HCT116 (cell line): ENCODE measurements at regions not wholly inside any gene's neighbourhood (a gene's known extent, or its start where the extent isn't known, plus 50 kb on each side); places are given as distances from the start of the nearest gene placed in this dataset.

Experiments
- ATAC-seq: fragments of 200-7000 bp; cut with Tn5 transposase; 2 replicates; pipeline ENCODE4 v1.9.1; 2020; ENCODE audit warnings: mild to moderate bottlenecking, moderate library complexity
- BruUV-seq: library from RNA; stranded (reverse); fragments of 400-500 nt; replicated peaks from 2 replicates; lab custom pipeline; 2021; lab: Mats Ljungman, UMichigan
- CTCF ChIA-PET: fragments of 300-600 bp; sonication (Branson Sonifier 250); formaldehyde crosslinking; loops from one replicate; lab custom pipeline; 2021; ENCODE audit warnings: antibody characterized with exemption; lab: Charles Lee
- POLR2A ChIA-PET: fragments of 300-600, 350-600 bp; sonication (Branson Sonifier 250); formaldehyde crosslinking; loops from one replicate; lab custom pipeline; 2021; ENCODE audit warnings: antibody characterized with exemption; lab: Charles Lee
- RAD21 ChIA-PET, 2 experiments: fragments of 300-600 bp; sonication (Branson Sonifier 250); formaldehyde crosslinking; loops; one replicate each; lab custom pipeline; 2023; ENCODE audit warnings: low total read pairs in 2 of 2; ENCODE audit not compliant: uncharacterized antibody in 2 of 2, unreplicated experiment in 2 of 2, low non-redundant PET in 1 of 2; lab: Charles Lee
- DNase-seq: peaks from one replicate; pipeline ENCODE4 v3.0.0-alpha.2; 2010; ENCODE audit warnings: low read depth, low spot score
- H2AFZ ChIP-seq: fragments of 200-600 bp; shearing (Covaris generic), sonication (generic); 2 replicates; pipeline ENCODE4 v1.6.1; 2017; ENCODE audit warnings: low read depth, mixed run types, mixed read lengths, antibody characterized with exemption, low read length; ENCODE audit not compliant: poor library complexity, severe bottlenecking
- H3K27ac ChIP-seq: 2 replicates; pipeline ENCODE4 v1.5.1; 2012; ENCODE audit warnings: low read depth, low read length
- H3K27me3 ChIP-seq: fragments of 200-600 bp; sonication (generic); 2 replicates; pipeline ENCODE4 v1.6.1; 2016; ENCODE audit warnings: mixed run types, low read length, mixed read lengths; ENCODE audit not compliant: insufficient read depth
- H3K36me3 ChIP-seq, 2 experiments: fragments of 200-500 bp in 1 of 2; fragments of 200-600 bp in 1 of 2; sonication (Bioruptor generic) in 1 of 2; sonication (generic) in 1 of 2; 2 replicates each; pipeline versions ENCODE4 v1.5.1 to v1.6.1; 2014 to 2016; ENCODE audit warnings: low read length in 2 of 2, inconsistent platforms in 1 of 2, mixed read lengths in 1 of 2, mixed run types in 1 of 2; ENCODE audit not compliant: insufficient read depth in 2 of 2, control insufficient read depth in 1 of 2
- H3K4me1 ChIP-seq, 2 experiments: fragments of 200-600 bp in 1 of 2; sonication (generic) in 1 of 2; 2 replicates each; pipeline versions ENCODE4 v1.5.1 to v1.6.1; 2012 to 2017; ENCODE audit warnings: low read length in 2 of 2, inconsistent platforms in 1 of 2, mild to moderate bottlenecking in 1 of 2, mixed read lengths in 1 of 2, mixed run types in 1 of 2, moderate library complexity in 1 of 2; ENCODE audit not compliant: insufficient read depth in 2 of 2, control insufficient read depth in 1 of 2
- H3K4me2 ChIP-seq: fragments of 200-600 bp; sonication (generic); 2 replicates; pipeline ENCODE4 v1.6.1; 2017; ENCODE audit warnings: mixed run types, low read length, mixed read lengths
- H3K4me3 ChIP-seq, 2 experiments: fragments of 200-600 bp in 1 of 2; sonication (generic) in 1 of 2; replicated peaks in 1 of 2; 2 replicates each; pipeline ENCODE4 v1.5.1; 2011 to 2016; ENCODE audit warnings: low read length in 2 of 2, control low read depth in 1 of 2, low read depth in 1 of 2, mild to moderate bottlenecking in 1 of 2, mixed read lengths in 1 of 2, mixed run types in 1 of 2
- H3K79me2 ChIP-seq: fragments of 200-600 bp; sonication (generic); 2 replicates; pipeline ENCODE4 v1.6.1; 2017; ENCODE audit warnings: mild to moderate bottlenecking, mixed run types, low read length, moderate library complexity, mixed read lengths; ENCODE audit not compliant: insufficient read depth
- H3K9ac ChIP-seq: fragments of 200-600 bp; sonication (generic); 2 replicates; pipeline ENCODE4 v1.6.1; 2016; ENCODE audit warnings: low read length, mixed read lengths
- H3K9me2 ChIP-seq: fragments of 200-600 bp; sonication (generic), shearing (Covaris generic); 2 replicates; pipeline ENCODE4 v1.6.1; 2017; ENCODE audit warnings: mixed run types, mild to moderate bottlenecking, moderate library complexity; ENCODE audit not compliant: insufficient read depth
- H3K9me3 ChIP-seq, 2 experiments: fragments of 200-500 bp in 1 of 2; fragments of 200-600 bp in 1 of 2; sonication (Bioruptor generic) in 1 of 2; sonication (generic) in 1 of 2; 2 replicates each; pipeline ENCODE4 v1.6.1; 2014 to 2017; ENCODE audit warnings: low read length in 2 of 2, mixed read lengths in 2 of 2, inconsistent platforms in 1 of 2, low read depth in 1 of 2, mild to moderate bottlenecking in 1 of 2, mixed run types in 1 of 2, moderate library complexity in 1 of 2; ENCODE audit not compliant: control insufficient read depth in 1 of 2, insufficient read depth in 1 of 2
- H4K20me1 ChIP-seq: fragments of 200-600 bp; sonication (generic), shearing (Covaris generic); 2 replicates; pipeline ENCODE4 v1.6.1; 2017; ENCODE audit warnings: mixed run types, mild to moderate bottlenecking, moderate library complexity; ENCODE audit not compliant: insufficient read depth
- CBX3 ChIP-seq: IDR thresholded peaks from 2 replicates; pipeline ENCODE4 v1.6.1; 2012; ENCODE audit warnings: low read depth
- EGR1 ChIP-seq: IDR thresholded peaks from 2 replicates; pipeline ENCODE4 v1.6.1; 2012; ENCODE audit warnings: low read depth
- EZH2 ChIP-seq: fragments of 200-600 bp; sonication (generic); IDR thresholded peaks from 2 replicates; pipeline ENCODE4 v1.6.1; 2017; ENCODE audit warnings: antibody characterized with exemption, mixed run types
- JUND ChIP-seq: IDR thresholded peaks from 2 replicates; pipeline ENCODE4 v1.6.1; 2012
- RAD21 ChIP-seq: IDR thresholded peaks from 2 replicates; pipeline ENCODE4 v1.6.1; 2012; ENCODE audit warnings: low read depth, mild to moderate bottlenecking
- ZFX ChIP-seq: fragments of 450-650 bp; IDR thresholded peaks from 2 replicates; pipeline ENCODE4 v1.6.1; 2017
- intact Hi-C: fragments of 100-400 bp; cut with micrococcal nuclease; formaldehyde crosslinking; loops from 2 replicates; pipeline ENCODE4 v1.10.0; 2022
- TF ChIP-seq, protein P1 (sequence below): IDR thresholded peaks from 2 replicates; pipeline ENCODE4 v1.6.1; 2011; ENCODE audit warnings: mild to moderate bottlenecking, low read length, moderate library complexity; ENCODE audit not compliant: insufficient replicate concordance; ENCODE audit errors: extremely low read depth
- TF ChIP-seq, protein P2 (sequence below): IDR thresholded peaks from 2 replicates; pipeline ENCODE4 v1.6.1; 2012; ENCODE audit warnings: low read depth

DNA sequence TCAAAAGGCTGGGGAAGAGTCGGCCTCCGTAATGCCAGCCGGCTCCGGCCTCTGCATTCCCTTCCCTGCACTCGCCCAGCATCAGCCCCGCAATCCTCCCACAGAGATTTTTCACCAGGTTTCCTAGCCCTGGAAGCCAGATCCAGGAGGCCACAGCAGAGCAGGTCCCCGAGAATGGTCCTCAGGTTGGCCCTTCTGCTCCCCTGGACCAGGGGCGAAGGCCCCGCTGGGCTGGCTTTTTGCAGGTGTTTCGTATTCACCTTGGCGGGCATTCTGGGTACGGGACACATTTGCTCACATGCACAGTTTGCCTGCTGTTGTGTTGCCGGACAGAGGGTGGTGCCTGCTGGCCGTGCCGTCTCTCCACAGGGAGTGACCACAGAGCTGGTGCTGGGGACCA lies 309.5 kb downstream of the NDUFA10 start:
- CTCF ChIA-PET = no interaction called here
- ATAC-seq = no peak

More for the DNA sequence above, 309.5 kb downstream of the NDUFA10 start:
- Histone ChIP-seq H3K9ac (no peak overlapping the region), H3K4me1 (no peaks in the 10 kb centered on the region), H2AFZ (no peak overlapping the region), H3K36me3 (no peaks in the 10 kb centered on the region), H3K9me3 (no peaks in the 10 kb centered on the region; a peak in 1 of 4 replicates), H3K9me2 (no peaks in the 10 kb centered on the region), H4K20me1 (no peaks in the 10 kb centered on the region), H3K27me3 (no peaks in the 10 kb centered on the region), H3K4me2 (no peak overlapping the region), H3K4me3 (no peak overlapping the region)
- POLR2A ChIA-PET = no interaction called here
- intact Hi-C loops = no loop called here
- RAD21 ChIA-PET = no interaction called here
- no peak for DNase-seq
- no TSS peak for BruUV-seq
- TF ChIP-seq RAD21 = no peak
- no peak for TF ChIP-seq JUND
- TF ChIP-seq, protein P1, sequence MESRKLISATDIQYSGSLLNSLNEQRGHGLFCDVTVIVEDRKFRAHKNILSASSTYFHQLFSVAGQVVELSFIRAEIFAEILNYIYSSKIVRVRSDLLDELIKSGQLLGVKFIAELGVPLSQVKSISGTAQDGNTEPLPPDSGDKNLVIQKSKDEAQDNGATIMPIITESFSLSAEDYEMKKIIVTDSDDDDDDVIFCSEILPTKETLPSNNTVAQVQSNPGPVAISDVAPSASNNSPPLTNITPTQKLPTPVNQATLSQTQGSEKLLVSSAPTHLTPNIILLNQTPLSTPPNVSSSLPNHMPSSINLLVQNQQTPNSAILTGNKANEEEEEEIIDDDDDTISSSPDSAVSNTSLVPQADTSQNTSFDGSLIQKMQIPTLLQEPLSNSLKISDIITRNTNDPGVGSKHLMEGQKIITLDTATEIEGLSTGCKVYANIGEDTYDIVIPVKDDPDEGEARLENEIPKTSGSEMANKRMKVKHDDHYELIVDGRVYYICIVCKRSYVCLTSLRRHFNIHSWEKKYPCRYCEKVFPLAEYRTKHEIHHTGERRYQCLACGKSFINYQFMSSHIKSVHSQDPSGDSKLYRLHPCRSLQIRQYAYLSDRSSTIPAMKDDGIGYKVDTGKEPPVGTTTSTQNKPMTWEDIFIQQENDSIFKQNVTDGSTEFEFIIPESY = no peak
- TF ChIP-seq EGR1 = no peak
- TF ChIP-seq, protein P2, sequence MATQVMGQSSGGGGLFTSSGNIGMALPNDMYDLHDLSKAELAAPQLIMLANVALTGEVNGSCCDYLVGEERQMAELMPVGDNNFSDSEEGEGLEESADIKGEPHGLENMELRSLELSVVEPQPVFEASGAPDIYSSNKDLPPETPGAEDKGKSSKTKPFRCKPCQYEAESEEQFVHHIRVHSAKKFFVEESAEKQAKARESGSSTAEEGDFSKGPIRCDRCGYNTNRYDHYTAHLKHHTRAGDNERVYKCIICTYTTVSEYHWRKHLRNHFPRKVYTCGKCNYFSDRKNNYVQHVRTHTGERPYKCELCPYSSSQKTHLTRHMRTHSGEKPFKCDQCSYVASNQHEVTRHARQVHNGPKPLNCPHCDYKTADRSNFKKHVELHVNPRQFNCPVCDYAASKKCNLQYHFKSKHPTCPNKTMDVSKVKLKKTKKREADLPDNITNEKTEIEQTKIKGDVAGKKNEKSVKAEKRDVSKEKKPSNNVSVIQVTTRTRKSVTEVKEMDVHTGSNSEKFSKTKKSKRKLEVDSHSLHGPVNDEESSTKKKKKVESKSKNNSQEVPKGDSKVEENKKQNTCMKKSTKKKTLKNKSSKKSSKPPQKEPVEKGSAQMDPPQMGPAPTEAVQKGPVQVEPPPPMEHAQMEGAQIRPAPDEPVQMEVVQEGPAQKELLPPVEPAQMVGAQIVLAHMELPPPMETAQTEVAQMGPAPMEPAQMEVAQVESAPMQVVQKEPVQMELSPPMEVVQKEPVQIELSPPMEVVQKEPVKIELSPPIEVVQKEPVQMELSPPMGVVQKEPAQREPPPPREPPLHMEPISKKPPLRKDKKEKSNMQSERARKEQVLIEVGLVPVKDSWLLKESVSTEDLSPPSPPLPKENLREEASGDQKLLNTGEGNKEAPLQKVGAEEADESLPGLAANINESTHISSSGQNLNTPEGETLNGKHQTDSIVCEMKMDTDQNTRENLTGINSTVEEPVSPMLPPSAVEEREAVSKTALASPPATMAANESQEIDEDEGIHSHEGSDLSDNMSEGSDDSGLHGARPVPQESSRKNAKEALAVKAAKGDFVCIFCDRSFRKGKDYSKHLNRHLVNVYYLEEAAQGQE = no peak
- TF ChIP-seq ZFX = no peak
- TF ChIP-seq EZH2 = no peak
- no peak for TF ChIP-seq CBX3
- TF ChIP-seq, all 23 proteins: peak for 0
- Histone ChIP-seq H3K79me2 (no peaks in the 10 kb centered on the region), H3K27ac (no peak overlapping the region)
